K562 (cell line): ENCODE measurements at regions not wholly inside any gene's neighbourhood (a gene's known extent, or its start where the extent isn't known, plus 50 kb on each side); places are given as distances from the start of the nearest gene placed in this dataset.

Experiments used
- ATAC-seq: fragments of 200-7000 bp; cut with Tn5 transposase; 3 replicates; pipeline ENCODE4 v1.9.1; 2020; ENCODE audit warnings: moderate library complexity
- BruUV-seq: library from RNA; stranded (reverse); fragments of 400-500 nt; replicated peaks from 2 replicates; lab custom pipeline; 2021; lab: Mats Ljungman, UMichigan
- CTCF ChIA-PET: fragments of 300-600 bp; formaldehyde crosslinking; extraction: SDS; loops from one replicate; lab custom pipeline; 2021; ENCODE audit warnings: low intra/inter-chr PET ratio; lab: Yijun Ruan, JAX
- POLR2A ChIA-PET: fragments of 300-600, 350-650 bp; sonication (Branson Sonifier 250); formaldehyde crosslinking; extraction: SDS; loops from one replicate; lab custom pipeline; 2021; ENCODE audit warnings: antibody characterized with exemption, inconsistent platforms; lab: Yijun Ruan, JAX
- DNase-seq, 4 experiments: peaks; one replicate each; pipeline versions ENCODE4 v3.0.0 to v3.0.0-alpha.2; 2011 to 2018; ENCODE audit warnings: low spot score in 3 of 4, mixed read lengths in 3 of 4; ENCODE audit errors: extremely low read depth in 1 of 4
- FAIRE-seq: peaks from 2 replicates; lab custom pipeline; 2011; peaks lifted over from hg19 to GRCh38; lab: Jason Lieb, UNC
- H2AFZ ChIP-seq: 2 replicates; pipeline ENCODE4 v1.6.0; 2011; ENCODE audit warnings: low read depth, low read length, control low read depth, inconsistent platforms
- H3K27ac ChIP-seq: fragments of 200-600 bp; 3 replicates; pipeline ENCODE4 v1.8.0; 2011; ENCODE audit warnings: low read depth, mild to moderate bottlenecking, control low read depth, inconsistent platforms, low read length, moderate library complexity, mixed read lengths; ENCODE audit errors: extremely low read depth
- H3K27me3 ChIP-seq, 2 experiments: fragments of 300-600 bp in 1 of 2; 2 replicates in 1 of 2; 3 replicates in 1 of 2; pipeline versions ENCODE4 v1.6.0 to v1.8.0; 2011; ENCODE audit warnings: inconsistent platforms in 2 of 2, low read length in 2 of 2, mild to moderate bottlenecking in 1 of 2, mixed read lengths in 1 of 2, moderate library complexity in 1 of 2; ENCODE audit not compliant: control insufficient read depth in 2 of 2, insufficient read depth in 2 of 2
- H3K36me3 ChIP-seq: fragments of 300-600 bp; 3 replicates; pipeline ENCODE4 v1.8.0; 2011; ENCODE audit warnings: mild to moderate bottlenecking, low read length, inconsistent platforms; ENCODE audit not compliant: control insufficient read depth, insufficient read depth
- H3K4me1 ChIP-seq, 2 experiments: fragments of 200-600 bp in 1 of 2; replicated peaks in 1 of 2; 2 replicates in 1 of 2; 3 replicates in 1 of 2; pipeline versions ENCODE4 v1.5.1 to v1.8.0; 2011; ENCODE audit warnings: inconsistent platforms in 2 of 2, low read length in 2 of 2, mild to moderate bottlenecking in 1 of 2, mixed read lengths in 1 of 2, moderate library complexity in 1 of 2; ENCODE audit not compliant: control insufficient read depth in 2 of 2, insufficient read depth in 2 of 2
- H3K4me2 ChIP-seq: 2 replicates; pipeline ENCODE4 v1.6.1; 2011; ENCODE audit warnings: low read length, control low read depth, inconsistent platforms, mixed read lengths; ENCODE audit not compliant: insufficient read depth
- H3K4me3 ChIP-seq: fragments of 200-600 bp; sonication (generic), shearing (Covaris generic); 2 replicates; pipeline ENCODE4 v1.5.1; 2016; ENCODE audit warnings: control low read depth, inconsistent platforms
- H3K79me2 ChIP-seq: fragments of 200-600 bp; 3 replicates; pipeline ENCODE4 v1.8.0; 2011; ENCODE audit warnings: low read length, inconsistent platforms; ENCODE audit not compliant: control insufficient read depth, insufficient read depth
- H3K9ac ChIP-seq, 2 experiments: 2 replicates each; pipeline versions ENCODE4 v1.6.0 to v1.6.1; 2011; ENCODE audit warnings: low read depth in 2 of 2, low read length in 2 of 2, control low read depth in 1 of 2, inconsistent platforms in 1 of 2, mild to moderate bottlenecking in 1 of 2, mixed read lengths in 1 of 2; ENCODE audit not compliant: insufficient read depth in 1 of 2
- H3K9me1 ChIP-seq: one replicate; pipeline ENCODE4 v1.6.0; 2011; ENCODE audit warnings: inconsistent platforms, mild to moderate bottlenecking, low read length, moderate library complexity; ENCODE audit not compliant: control insufficient read depth, insufficient read depth
- H3K9me3 ChIP-seq: replicated peaks from 2 replicates; pipeline ENCODE4 v1.5.1; 2011; ENCODE audit warnings: low read depth, low read length, inconsistent platforms; ENCODE audit not compliant: control insufficient read depth, insufficient read depth
- H4K20me1 ChIP-seq: replicated peaks from 2 replicates; pipeline ENCODE4 v1.6.1; 2011; ENCODE audit warnings: low read length, inconsistent platforms, mixed read lengths; ENCODE audit not compliant: control insufficient read depth, insufficient read depth
- DDX20 ChIP-seq: fragments of 450-650 bp; IDR thresholded peaks from 2 replicates; pipeline ENCODE4 v1.6.1; 2016; ENCODE audit warnings: missing genetic modification characterization, low read depth, mild to moderate bottlenecking, missing compliant biosample characterization, moderate library complexity
- ETV6 ChIP-seq, 3 experiments: fragments of 150-350 bp in 1 of 3; sonication (generic) in 1 of 3; formaldehyde crosslinking in 1 of 3; IDR thresholded peaks; 2 replicates each; pipeline versions ENCODE4 v1.6.1 to v1.8.0; 2014 to 2022; ENCODE audit warnings: borderline replicate concordance in 2 of 3, low read depth in 2 of 3, antibody characterized with exemption in 1 of 3, low read length in 1 of 3, mild to moderate bottlenecking in 1 of 3, missing genetic modification reagents in 1 of 3
- JUN ChIP-seq, 2 experiments: sonication (generic) in 1 of 2; formaldehyde crosslinking in 1 of 2; IDR thresholded peaks; 2 replicates each; pipeline versions ENCODE4 v1.6.1 to v1.8.0; 2012 to 2022; ENCODE audit warnings: borderline replicate concordance in 2 of 2, mild to moderate bottlenecking in 2 of 2, improper control_type of control experiment in 1 of 2, low read depth in 1 of 2, low read length in 1 of 2, missing genetic modification reagents in 1 of 2
- PTTG1 ChIP-seq: fragments of 450-650 bp; IDR thresholded peaks from 2 replicates; pipeline ENCODE4 v1.6.1; 2016; ENCODE audit warnings: low read depth, mild to moderate bottlenecking, missing genetic modification characterization, missing compliant biosample characterization
- SIN3B ChIP-seq: fragments of 450-650 bp; IDR thresholded peaks from 2 replicates; pipeline ENCODE4 v1.6.1; 2017; ENCODE audit warnings: low read depth, mild to moderate bottlenecking, moderate library complexity
- WGBS: fragments of 100-300 bp; shearing (Covaris generic); methylation state at CpG from one replicate; pipeline ENCODE4 v1.1.6; 2016; ENCODE audit warnings: low coverage, mixed read lengths; ENCODE audit not compliant: insufficient coverage; ENCODE audit errors: missing lambda C conversion rate; 5-methylcytosine and 5-hydroxymethylcytosine counted together
- in situ Hi-C: fragments of 300-500 bp; cut with MboI; formaldehyde crosslinking; loops from 4 replicates; pipeline ENCODE4 v1.15.0; 2018; ENCODE audit warnings: inconsistent platforms, mixed read lengths
- intact Hi-C: fragments of 100-400 bp; cut with micrococcal nuclease; formaldehyde crosslinking; loops from 2 replicates; pipeline ENCODE4 v1.14.2; 2022

GRCh38 chr9:26746357-26747072, 146.1 kb downstream of the CAAP1 start (continued):
- TF ChIP-seq ETV6 (IDR thresholded peaks at IDR 0.05; ENCODE audit: borderline replicate concordance in 1 of 2, low read depth in 2 of 2, low read length in 1 of 2), result no peak
- TF ChIP-seq ETV6 (CRISPR knock-in tag; IDR thresholded peaks at IDR 0.05; ENCODE audit: borderline replicate concordance), result no peak

DNA sequence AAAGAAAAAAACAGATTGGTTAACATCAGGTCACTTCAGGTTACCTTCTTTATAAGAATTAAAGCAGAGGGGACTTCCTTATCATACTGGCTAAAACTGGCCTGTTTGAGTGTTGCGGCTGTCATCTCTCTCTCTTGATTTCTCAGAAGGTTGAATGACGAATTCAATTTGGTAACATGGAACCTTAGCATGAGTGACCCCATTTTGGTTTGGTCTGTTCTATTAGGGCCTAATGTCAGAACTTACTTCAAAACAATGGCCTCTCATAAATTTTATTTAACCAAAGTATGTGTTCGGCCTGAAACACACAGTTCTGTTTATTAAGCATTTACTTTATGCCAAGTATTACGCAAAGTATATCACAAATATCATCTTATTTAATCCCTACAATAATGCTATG, 147.5 kb downstream of the CAAP1 start:
- ChIA-PET CTCF (interaction anchor here (0.6 to 1.8 kb wide), 3 partner anchors 111 to 229 kb away, joined by 3 to 11 read pairs (median 5); no protein-coding TSS in a partner anchor), POLR2A (no interaction called here)
- ATAC-seq (no peak), DNase-seq (no peak), FAIRE-seq (no peak)
- WGBS, result 26% methylated on average over 2 of the region's 4 CpGs
- Histone ChIP-seq H3K27me3 (no peaks in the 10 kb centered on the region), H3K79me2 (no peaks in the 10 kb centered on the region), H3K9me3 (no peaks in the 10 kb centered on the region), H3K27ac (no peak overlapping the region), H3K4me1 (no peaks in the 10 kb centered on the region; a peak in 1 of 5 replicates), H3K4me2 (no peak overlapping the region), H4K20me1 (no peaks in the 10 kb centered on the region), H3K4me3 (no peak overlapping the region), H3K36me3 (no peaks in the 10 kb centered on the region), H2AFZ (no peak overlapping the region), H3K9ac (no peak overlapping the region), H3K9me1 (no peaks in the 10 kb centered on the region)
- intact Hi-C loops (loop anchor here (5.0 kb wide), 1 partner anchor 112 kb away; no protein-coding TSS in a partner anchor), in situ Hi-C loops (loop anchor here (10.0 kb wide), 2 partner anchors 110 to 230 kb away; no protein-coding TSS in a partner anchor)
- TF ChIP-seq SIN3B (no peak), JUN (IDR thresholded peaks at IDR 0.05; ENCODE audit: borderline replicate concordance, low read depth, low read length) (no peak), JUN (CRISPR knock-in tag; IDR thresholded peaks at IDR 0.05; ENCODE audit: borderline replicate concordance) (no peak), DDX20 (tag) (0 out of 2 replicates have a peak, but pooled peaks have one; percentile 25), PTTG1 (tag) (peak; percentile 28; the same call in 1 of the 2 replicates)
- BruUV-seq, result no TSS peak
